GM19468 (cell line): ENCODE measurements at regions not wholly inside any gene's neighbourhood (a gene's known extent, or its start where the extent isn't known, plus 50 kb on each side); places are given as distances from the start of the nearest gene placed in this dataset.

Source experiments
- ATAC-seq: cut with Tn5 transposase; IDR thresholded peaks from one replicate; pipeline ENCODE4 v1.9.1; 2021; ENCODE audit warnings: mild to moderate bottlenecking, moderate library complexity, moderate number of reproducible peaks; ENCODE audit not compliant: unreplicated experiment; ENCODE audit errors: extremely low read depth

- no peak for ATAC-seq
Observed at GRCh38 chr6:102340311-102340710, 946.8 kb downstream of the GRIK2 start.

- no peak for ATAC-seq
Observed at GRCh38 chr6:102333736-102334135, 940.2 kb downstream of the GRIK2 start.

GRCh38 chr6:102327697-102328225 lies 934.3 kb downstream of the GRIK2 start:
- no peak for ATAC-seq

GRCh38 chr6:102313699-102314098 lies 920.2 kb downstream of the GRIK2 start:
- ATAC-seq, result no peak

GRCh38 chr6:102309700-102310099 lies 916.2 kb downstream of the GRIK2 start:
- ATAC-seq, result no peak

- no peak for ATAC-seq
Observed at GRCh38 chr6:102300350-102300749, 906.8 kb downstream of the GRIK2 start.

- no peak for ATAC-seq
Observed at GRCh38 chr6:102298051-102298450, 904.5 kb downstream of the GRIK2 start.
